Activated naive CD8-positive, alpha-beta T cell treated with anti-CD3 and anti-CD28 coated beads for 36 hours (primary cell): ENCODE measurements at regions not wholly inside any gene's neighbourhood (a gene's known extent, or its start where the extent isn't known, plus 50 kb on each side); places are given as distances from the start of the nearest gene placed in this dataset.
"Not testable (repeated sequence)": the region's sequence is repeated elsewhere in the genome, so short reads cannot be mapped to it uniquely, and the experiment has no call there.

Source experiments
- DNase-seq: peaks from one replicate; pipeline ENCODE4 v3.0.0; 2021
- H3K27ac Mint-ChIP-seq: one replicate; pipeline ENCODE4 v1.8.0; 2022; ENCODE audit warnings: mild to moderate bottlenecking, moderate library complexity, mixed read lengths
- H3K27me3 Mint-ChIP-seq: one replicate; pipeline ENCODE4 v1.8.0; 2022; ENCODE audit warnings: mild to moderate bottlenecking, mixed read lengths
- H3K36me3 Mint-ChIP-seq: one replicate; pipeline ENCODE4 v1.8.0; 2021; ENCODE audit warnings: mild to moderate bottlenecking, mixed read lengths
- H3K4me1 Mint-ChIP-seq: one replicate; pipeline ENCODE4 v1.8.0; 2021; ENCODE audit warnings: mixed read lengths
- H3K4me3 Mint-ChIP-seq: one replicate; pipeline ENCODE4 v1.8.0; 2022; ENCODE audit warnings: mild to moderate bottlenecking, moderate library complexity, mixed read lengths
- H3K9me3 Mint-ChIP-seq: one replicate; pipeline ENCODE4 v1.8.0; 2022; ENCODE audit warnings: mixed read lengths

- no peak overlapping the region for H3K27ac Mint-ChIP-seq
- H3K27me3 Mint-ChIP-seq, result peaks cover 9% of the 10 kb centered on the region
- peaks cover 12% of the 10 kb centered on the region for H3K9me3 Mint-ChIP-seq
- H3K4me3 Mint-ChIP-seq, result no peak overlapping the region
- DNase-seq, result no peak
- no peaks in the 10 kb centered on the region for H3K4me1 Mint-ChIP-seq
- peaks cover 3% of the 10 kb centered on the region for H3K36me3 Mint-ChIP-seq
These were observed 407.5 kb upstream of the NECTIN3 start for GRCh38 chr3:110664148-110664547.

- H3K9me3 Mint-ChIP-seq, result peaks cover 17% of the 10 kb centered on the region
- H3K27me3 Mint-ChIP-seq, result peaks cover 4% of the 10 kb centered on the region
- H3K27ac Mint-ChIP-seq, result no peak overlapping the region
- no peak for DNase-seq
- no peaks in the 10 kb centered on the region for H3K4me1 Mint-ChIP-seq
- no peak overlapping the region for H3K4me3 Mint-ChIP-seq
- H3K36me3 Mint-ChIP-seq, result peaks cover 3% of the 10 kb centered on the region
These were observed 405.1 kb upstream of the NECTIN3 start for GRCh38 chr3:110666495-110666894.

- no peak for DNase-seq
- Mint-ChIP-seq H3K36me3 (peaks cover 3% of the 10 kb centered on the region), H3K27me3 (peaks cover 4% of the 10 kb centered on the region), H3K27ac (no peak overlapping the region), H3K9me3 (peaks cover 17% of the 10 kb centered on the region), H3K4me1 (no peaks in the 10 kb centered on the region), H3K4me3 (no peak overlapping the region)
These were observed 404.4 kb upstream of the NECTIN3 start for GRCh38 chr3:110667216-110667615.

GRCh38 chr3:110670407-110670806 lies 401.2 kb upstream of the NECTIN3 start:
- no peak for DNase-seq
- Mint-ChIP-seq H3K4me3 (no peak overlapping the region), H3K9me3 (peaks cover 16% of the 10 kb centered on the region), H3K36me3 (peaks cover 3% of the 10 kb centered on the region), H3K27me3 (peaks cover 2% of the 10 kb centered on the region), H3K4me1 (no peaks in the 10 kb centered on the region), H3K27ac (no peak overlapping the region)

- no peak for DNase-seq
These were observed 394.1 kb upstream of the NECTIN3 start for GRCh38 chr3:110677506-110677905.

GRCh38 chr3:110679285-110679684 lies 392.3 kb upstream of the NECTIN3 start:
- Mint-ChIP-seq H3K36me3 (no peaks in the 10 kb centered on the region), H3K27me3 (peaks cover 3% of the 10 kb centered on the region), H3K27ac (no peak overlapping the region)

More at GRCh38 chr3:110677506-110677905, 394.1 kb upstream of the NECTIN3 start:
- Mint-ChIP-seq H3K4me3 (no peak overlapping the region), H3K27ac (no peak overlapping the region), H3K36me3 (no peaks in the 10 kb centered on the region), H3K9me3 (peaks cover 4% of the 10 kb centered on the region), H3K27me3 (no peaks in the 10 kb centered on the region), H3K4me1 (no peaks in the 10 kb centered on the region)

GRCh38 chr3:110680450-110680849 lies 391.2 kb upstream of the NECTIN3 start:
- no peak overlapping the region for H3K4me3 Mint-ChIP-seq
- H3K27ac Mint-ChIP-seq, result no peak overlapping the region
- H3K4me1 Mint-ChIP-seq, result no peaks in the 10 kb centered on the region
- H3K36me3 Mint-ChIP-seq, result no peaks in the 10 kb centered on the region
- H3K27me3 Mint-ChIP-seq, result peaks cover 4% of the 10 kb centered on the region
- peaks cover 2% of the 10 kb centered on the region for H3K9me3 Mint-ChIP-seq
- no peak for DNase-seq

More at GRCh38 chr3:110679285-110679684, 392.3 kb upstream of the NECTIN3 start:
- no peaks in the 10 kb centered on the region for H3K4me1 Mint-ChIP-seq
- no peak for DNase-seq
- no peak overlapping the region for H3K4me3 Mint-ChIP-seq
- peaks cover 4% of the 10 kb centered on the region for H3K9me3 Mint-ChIP-seq

- peaks cover 6% of the 10 kb centered on the region for H3K27me3 Mint-ChIP-seq
- H3K27ac Mint-ChIP-seq, result no peak overlapping the region
- no peaks in the 10 kb centered on the region for H3K9me3 Mint-ChIP-seq
- no peak overlapping the region for H3K4me3 Mint-ChIP-seq
- H3K4me1 Mint-ChIP-seq, result no peaks in the 10 kb centered on the region
- no peak for DNase-seq
- no peaks in the 10 kb centered on the region for H3K36me3 Mint-ChIP-seq
These were observed 387.1 kb upstream of the NECTIN3 start for GRCh38 chr3:110684466-110684865.

- Mint-ChIP-seq H3K27me3 (peaks cover 6% of the 10 kb centered on the region), H3K4me3 (no peak overlapping the region), H3K27ac (no peak overlapping the region), H3K36me3 (no peaks in the 10 kb centered on the region), H3K4me1 (no peaks in the 10 kb centered on the region), H3K9me3 (no peaks in the 10 kb centered on the region)
- DNase-seq, result no peak
These were observed 386.0 kb upstream of the NECTIN3 start for GRCh38 chr3:110685630-110686029.

- Mint-ChIP-seq H3K4me3 (no peak overlapping the region), H3K9me3 (no peaks in the 10 kb centered on the region), H3K36me3 (no peaks in the 10 kb centered on the region), H3K4me1 (no peaks in the 10 kb centered on the region), H3K27me3 (peaks cover 6% of the 10 kb centered on the region), H3K27ac (no peak overlapping the region)
- DNase-seq, result no peak
These were observed 384.9 kb upstream of the NECTIN3 start for GRCh38 chr3:110686701-110687100.

- Mint-ChIP-seq H3K27me3 (peaks cover 6% of the 10 kb centered on the region), H3K9me3 (no peaks in the 10 kb centered on the region), H3K36me3 (no peaks in the 10 kb centered on the region), H3K4me3 (no peak overlapping the region), H3K27ac (no peak overlapping the region), H3K4me1 (no peaks in the 10 kb centered on the region)
- no peak for DNase-seq
These were observed 384.5 kb upstream of the NECTIN3 start for GRCh38 chr3:110687138-110687537.

GRCh38 chr3:110697961-110698360 lies 373.7 kb upstream of the NECTIN3 start:
- peaks cover 2% of the 10 kb centered on the region for H3K36me3 Mint-ChIP-seq
- peaks cover 9% of the 10 kb centered on the region for H3K27me3 Mint-ChIP-seq
- no peak for DNase-seq
- H3K9me3 Mint-ChIP-seq, result peaks cover 3% of the 10 kb centered on the region
- no peaks in the 10 kb centered on the region for H3K4me1 Mint-ChIP-seq
- H3K4me3 Mint-ChIP-seq, result no peak overlapping the region
- no peak overlapping the region for H3K27ac Mint-ChIP-seq

GRCh38 chr3:110704332-110704731 lies 367.3 kb upstream of the NECTIN3 start:
- H3K9me3 Mint-ChIP-seq, H3K36me3 Mint-ChIP-seq: not testable (repeated sequence)

GRCh38 chr3:110708156-110708555 lies 363.5 kb upstream of the NECTIN3 start:
- peaks cover 21% of the 10 kb centered on the region for H3K27me3 Mint-ChIP-seq
- no peak overlapping the region for H3K27ac Mint-ChIP-seq
- H3K4me3 Mint-ChIP-seq, result no peak overlapping the region
- H3K36me3 Mint-ChIP-seq, result peaks cover 2% of the 10 kb centered on the region
- no peak for DNase-seq
- no peaks in the 10 kb centered on the region for H3K4me1 Mint-ChIP-seq
- no peaks in the 10 kb centered on the region for H3K9me3 Mint-ChIP-seq

More at GRCh38 chr3:110704332-110704731, 367.3 kb upstream of the NECTIN3 start:
- not testable (repeated sequence) for DNase-seq, H3K4me1 Mint-ChIP-seq, H3K27ac Mint-ChIP-seq, H3K4me3 Mint-ChIP-seq
- peaks cover 25% of the 10 kb centered on the region for H3K27me3 Mint-ChIP-seq

- Mint-ChIP-seq H3K4me3 (no peak overlapping the region), H3K9me3 (no peaks in the 10 kb centered on the region), H3K27me3 (peaks cover 14% of the 10 kb centered on the region), H3K27ac (no peak overlapping the region), H3K4me1 (no peaks in the 10 kb centered on the region), H3K36me3 (no peaks in the 10 kb centered on the region)
- no peak for DNase-seq
These were observed 361.5 kb upstream of the NECTIN3 start for GRCh38 chr3:110710156-110710555.

- H3K4me1 Mint-ChIP-seq, result no peaks in the 10 kb centered on the region
- no peaks in the 10 kb centered on the region for H3K9me3 Mint-ChIP-seq
- DNase-seq, result no peak
- no peaks in the 10 kb centered on the region for H3K36me3 Mint-ChIP-seq
- H3K4me3 Mint-ChIP-seq, result no peak overlapping the region
- H3K27me3 Mint-ChIP-seq, result peaks cover 13% of the 10 kb centered on the region
- H3K27ac Mint-ChIP-seq, result no peak overlapping the region
These were observed 361.0 kb upstream of the NECTIN3 start for GRCh38 chr3:110710603-110711002.
